ENCODE measurements at regions not wholly inside any gene's neighbourhood (a gene's known extent, or its start where the extent isn't known, plus 50 kb on each side); places are given as distances from the start of the nearest gene placed in this dataset.

DNA sequence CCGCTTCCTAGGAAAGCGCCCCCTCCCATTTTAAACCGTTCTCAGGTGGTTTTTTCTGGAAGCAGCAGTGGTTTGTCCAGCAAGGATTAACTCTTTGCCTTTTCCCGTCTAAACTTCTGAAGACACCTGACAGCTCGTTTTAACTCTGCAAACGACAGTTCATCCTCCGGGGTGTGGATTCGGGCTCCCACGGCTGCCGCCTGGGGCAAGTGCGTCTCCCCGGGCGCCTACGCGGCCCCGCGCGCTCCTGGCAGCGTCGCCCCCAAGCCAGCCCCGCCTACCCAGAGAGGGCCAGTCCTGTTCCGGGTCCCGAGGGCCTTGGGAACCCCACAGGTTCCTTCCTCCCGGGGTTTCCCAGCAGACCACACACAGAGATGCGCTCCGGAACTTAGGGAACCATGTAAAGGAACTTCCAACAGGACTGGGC lies 54.4 kb downstream of the PRR18 start:
- TF ChIP-seq, protein P1, sequence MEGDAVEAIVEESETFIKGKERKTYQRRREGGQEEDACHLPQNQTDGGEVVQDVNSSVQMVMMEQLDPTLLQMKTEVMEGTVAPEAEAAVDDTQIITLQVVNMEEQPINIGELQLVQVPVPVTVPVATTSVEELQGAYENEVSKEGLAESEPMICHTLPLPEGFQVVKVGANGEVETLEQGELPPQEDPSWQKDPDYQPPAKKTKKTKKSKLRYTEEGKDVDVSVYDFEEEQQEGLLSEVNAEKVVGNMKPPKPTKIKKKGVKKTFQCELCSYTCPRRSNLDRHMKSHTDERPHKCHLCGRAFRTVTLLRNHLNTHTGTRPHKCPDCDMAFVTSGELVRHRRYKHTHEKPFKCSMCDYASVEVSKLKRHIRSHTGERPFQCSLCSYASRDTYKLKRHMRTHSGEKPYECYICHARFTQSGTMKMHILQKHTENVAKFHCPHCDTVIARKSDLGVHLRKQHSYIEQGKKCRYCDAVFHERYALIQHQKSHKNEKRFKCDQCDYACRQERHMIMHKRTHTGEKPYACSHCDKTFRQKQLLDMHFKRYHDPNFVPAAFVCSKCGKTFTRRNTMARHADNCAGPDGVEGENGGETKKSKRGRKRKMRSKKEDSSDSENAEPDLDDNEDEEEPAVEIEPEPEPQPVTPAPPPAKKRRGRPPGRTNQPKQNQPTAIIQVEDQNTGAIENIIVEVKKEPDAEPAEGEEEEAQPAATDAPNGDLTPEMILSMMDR (IDR thresholded peaks at IDR 0.05; ENCODE audit: poor library complexity): no peak
- TF ChIP-seq EZH2 (IDR thresholded peaks at IDR 0.05; ENCODE audit: borderline replicate concordance): peak; percentile 60
- TF ChIP-seq EZH2phosphoT487 (IDR thresholded peaks at IDR 0.05; ENCODE audit: low read depth, severe bottlenecking, unreplicated experiment): no peak
